H1 (cell line): ENCODE measurements at regions not wholly inside any gene's neighbourhood (a gene's known extent, or its start where the extent isn't known, plus 50 kb on each side); places are given as distances from the start of the nearest gene placed in this dataset.
A peak's percentile ranks its signal among the peaks of the same experiment; 100 is the strongest.

Experiments used
- CTCF ChIA-PET: fragments of 300-600 bp; sonication (Branson Sonifier 250); formaldehyde crosslinking; loops from one replicate; lab custom pipeline; 2021; ENCODE audit not compliant: partially characterized antibody; lab: Charles Lee
- POLR2A ChIA-PET: fragments of 300-600 bp; sonication (Branson Sonifier 250); formaldehyde crosslinking; loops from one replicate; lab custom pipeline; 2021; ENCODE audit warnings: inconsistent platforms; ENCODE audit not compliant: partially characterized antibody; lab: Charles Lee
- DNase-seq, 2 experiments: peaks; one replicate each; pipeline versions ENCODE4 v3.0.0 to v3.0.0-alpha.2; 2010 to 2022; ENCODE audit warnings: low spot score in 2 of 2, low read depth in 1 of 2, mixed read lengths in 1 of 2
- FAIRE-seq: peaks from 2 replicates; lab custom pipeline; 2011; peaks lifted over from hg19 to GRCh38; lab: Jason Lieb, UNC
- H2AFZ ChIP-seq: 2 replicates; pipeline ENCODE4 v1.8.1; 2012; ENCODE audit warnings: low read length, inconsistent platforms
- H2AK5ac ChIP-seq: 2 replicates; pipeline ENCODE4 v1.6.1; 2013; ENCODE audit warnings: low read depth, low read length
- H2BK120ac ChIP-seq: replicated peaks from 2 replicates; pipeline ENCODE3; 2013; ENCODE audit warnings: low read depth, low read length, inconsistent platforms
- H2BK12ac ChIP-seq: 2 replicates; pipeline ENCODE4 v1.6.1; 2013; ENCODE audit warnings: low read depth, low read length
- H2BK15ac ChIP-seq: 2 replicates; pipeline ENCODE4 v1.6.1; 2013; ENCODE audit warnings: low read length
- H2BK20ac ChIP-seq: 2 replicates; pipeline ENCODE4 v1.6.1; 2013; ENCODE audit warnings: low read length
- H2BK5ac ChIP-seq: 2 replicates; pipeline ENCODE4 v1.6.1; 2013; ENCODE audit warnings: low read depth, low read length
- H3K14ac ChIP-seq: 2 replicates; pipeline ENCODE4 v1.6.1; 2013; ENCODE audit warnings: inconsistent platforms; ENCODE audit not compliant: insufficient read length
- H3K18ac ChIP-seq: 2 replicates; pipeline ENCODE4 v1.6.1; 2013; ENCODE audit warnings: low read length; ENCODE audit errors: extremely low read depth
- H3K23ac ChIP-seq: 2 replicates; pipeline ENCODE4 v1.6.1; 2013; ENCODE audit warnings: inconsistent platforms; ENCODE audit not compliant: insufficient read length
- H3K23me2 ChIP-seq: 2 replicates; pipeline ENCODE4 v1.6.1; 2013; ENCODE audit warnings: low read depth, low read length
- H3K27ac ChIP-seq: 2 replicates; pipeline ENCODE4 v1.6.1; 2011; ENCODE audit warnings: low read depth, low read length, inconsistent platforms
- H3K27me3 ChIP-seq, 4 experiments: replicated peaks in 1 of 4; 1 replicate in 1 of 4; 2 replicates in 3 of 4; pipeline versions ENCODE4 v1.6.1 to v1.8.1; 2011 to 2013; ENCODE audit warnings: low read length in 3 of 4, mild to moderate bottlenecking in 3 of 4, inconsistent platforms in 2 of 4, mixed read lengths in 2 of 4, moderate library complexity in 1 of 4; ENCODE audit not compliant: control insufficient read depth in 3 of 4, insufficient read depth in 3 of 4; ENCODE audit errors: extremely low read depth in 1 of 4
- H3K36me3 ChIP-seq, 4 experiments: 2 replicates each; pipeline versions ENCODE4 v1.6.1 to v1.8.1; 2011 to 2013; ENCODE audit warnings: mild to moderate bottlenecking in 4 of 4, low read length in 3 of 4, moderate library complexity in 2 of 4, control low read depth in 1 of 4, inconsistent platforms in 1 of 4; ENCODE audit not compliant: insufficient read depth in 4 of 4, control insufficient read depth in 2 of 4
- H3K4ac ChIP-seq: replicated peaks from 2 replicates; pipeline ENCODE3; 2013; ENCODE audit warnings: low read length, low read depth, mixed read lengths, inconsistent platforms; ENCODE audit not compliant: insufficient read length
- H3K4me1 ChIP-seq, 4 experiments: replicated peaks in 1 of 4; 1 replicate in 1 of 4; 2 replicates in 3 of 4; pipeline versions ENCODE4 v1.6.1 to v1.8.1; 2011 to 2013; ENCODE audit warnings: low read length in 3 of 4, inconsistent platforms in 2 of 4, mixed read lengths in 1 of 4; ENCODE audit not compliant: insufficient read depth in 4 of 4, control insufficient read depth in 3 of 4
- H3K4me2 ChIP-seq, 2 experiments: 2 replicates each; pipeline versions ENCODE4 v1.6.1 to v1.8.1; 2011 to 2013; ENCODE audit warnings: low read depth in 2 of 2, low read length in 2 of 2, control low read depth in 1 of 2, inconsistent platforms in 1 of 2, mild to moderate bottlenecking in 1 of 2; ENCODE audit not compliant: insufficient read depth in 1 of 2
- H3K4me3 ChIP-seq, 4 experiments: fragments of 200-600, 300-600 bp in 1 of 4; sonication (generic), shearing (Covaris generic), sonication (Bioruptor Twin) in 1 of 4; 2 replicates each; pipeline versions ENCODE4 v1.5.1 to v1.8.1; 2011 to 2016; ENCODE audit warnings: low read length in 4 of 4, low read depth in 3 of 4, control low read depth in 2 of 4, inconsistent platforms in 2 of 4, mild to moderate bottlenecking in 2 of 4, mixed read lengths in 1 of 4, moderate library complexity in 1 of 4; ENCODE audit not compliant: insufficient read depth in 2 of 4; ENCODE audit errors: extremely low read depth in 1 of 4
- H3K56ac ChIP-seq: replicated peaks from 2 replicates; pipeline ENCODE3; 2013; ENCODE audit warnings: low read depth, mild to moderate bottlenecking, mixed read lengths, low read length, inconsistent platforms; ENCODE audit not compliant: insufficient read length
- H3K79me1 ChIP-seq: 2 replicates; pipeline ENCODE4 v1.6.1; 2013; ENCODE audit warnings: low read depth, low read length, control low read depth
- H3K79me2 ChIP-seq, 2 experiments: 2 replicates each; pipeline versions ENCODE4 v1.6.1 to v1.8.1; 2012 to 2013; ENCODE audit warnings: low read length in 2 of 2, mild to moderate bottlenecking in 2 of 2, inconsistent platforms in 1 of 2; ENCODE audit not compliant: insufficient read depth in 2 of 2, control insufficient read depth in 1 of 2
- H3K9ac ChIP-seq, 4 experiments: replicated peaks in 1 of 4; 1 replicate in 1 of 4; 2 replicates in 3 of 4; pipeline versions ENCODE4 v1.6.1 to v1.8.1; 2011 to 2013; ENCODE audit warnings: low read depth in 3 of 4, low read length in 3 of 4, control low read depth in 2 of 4, mild to moderate bottlenecking in 2 of 4, moderate library complexity in 2 of 4, inconsistent platforms in 1 of 4; ENCODE audit errors: extremely low read depth in 1 of 4
- H3K9me3 ChIP-seq, 2 experiments: 2 replicates each; pipeline versions ENCODE4 v1.6.1 to v1.8.1; 2012 to 2013; ENCODE audit warnings: mild to moderate bottlenecking in 2 of 2, moderate library complexity in 2 of 2, control low read depth in 1 of 2, inconsistent platforms in 1 of 2, low read depth in 1 of 2, low read length in 1 of 2, mixed read lengths in 1 of 2; ENCODE audit not compliant: insufficient read depth in 2 of 2
- H4K20me1 ChIP-seq, 2 experiments: replicated peaks in 1 of 2; 2 replicates each; pipeline versions ENCODE3 to v1.8.1; 2011 to 2013; ENCODE audit warnings: inconsistent platforms in 2 of 2, low read length in 2 of 2, mild to moderate bottlenecking in 1 of 2; ENCODE audit not compliant: insufficient read depth in 2 of 2, control insufficient read depth in 1 of 2
- H4K5ac ChIP-seq: 2 replicates; pipeline ENCODE4 v1.6.1; 2013; ENCODE audit warnings: low read length, low read depth, mixed read lengths, inconsistent platforms; ENCODE audit not compliant: insufficient read length
- H4K8ac ChIP-seq: 2 replicates; pipeline ENCODE4 v1.8.0; 2013; ENCODE audit warnings: mild to moderate bottlenecking, moderate library complexity, low read length, inconsistent platforms; ENCODE audit not compliant: insufficient read depth; ENCODE audit errors: extremely low read depth
- H4K91ac ChIP-seq: replicated peaks from 2 replicates; pipeline ENCODE3; 2013; ENCODE audit warnings: low read length, mixed read lengths, inconsistent platforms; ENCODE audit not compliant: insufficient read length
- CHD2 ChIP-seq: IDR thresholded peaks from 2 replicates; pipeline ENCODE4 v1.6.1; 2012; ENCODE audit warnings: low read length, improper control_type of control experiment
- KDM4A ChIP-seq: IDR thresholded peaks from one replicate; pipeline ENCODE4 v1.7.1; 2012; ENCODE audit warnings: low read depth, mild to moderate bottlenecking, moderate library complexity, low read length, inconsistent platforms; ENCODE audit not compliant: severe bottlenecking
- MAFK ChIP-seq: IDR thresholded peaks from 2 replicates; pipeline ENCODE4 v1.6.1; 2012; ENCODE audit warnings: low read depth, mild to moderate bottlenecking, improper control_type of control experiment, low read length
- POLR2AphosphoS5 ChIP-seq: IDR thresholded peaks from 2 replicates; pipeline ENCODE4 v1.6.1; 2011; ENCODE audit warnings: low read depth, low read length
- RAD21 ChIP-seq, 2 experiments: IDR thresholded peaks in 1 of 2; conservative IDR thresholded peaks in 1 of 2; 2 replicates each; pipeline ENCODE4 v1.6.1; 2011; ENCODE audit warnings: low read depth in 2 of 2, low read length in 2 of 2, improper control_type of control experiment in 1 of 2, inconsistent platforms in 1 of 2, mild to moderate bottlenecking in 1 of 2, moderate library complexity in 1 of 2
- SP4 ChIP-seq: IDR thresholded peaks from 2 replicates; pipeline ENCODE4 v1.6.1; 2012; ENCODE audit warnings: low read length, inconsistent platforms
- TCF12 ChIP-seq: IDR thresholded peaks from 2 replicates; pipeline ENCODE4 v1.6.1; 2011; ENCODE audit warnings: low read depth, mild to moderate bottlenecking, low read length
- WGBS, 2 experiments: shearing (Covaris generic) in 1 of 2; methylation state at CpG; one replicate each; pipeline versions ENCODE4 v1.1.6 to v1.1.7; 2013 to 2015; ENCODE audit warnings: low lambda C conversion rate in 2 of 2, mixed read lengths in 2 of 2, inconsistent platforms in 1 of 2, low coverage in 1 of 2, missing lambda C conversion rate in 1 of 2; ENCODE audit not compliant: insufficient replicate concordance in 2 of 2, insufficient coverage in 1 of 2, insufficient read length in 1 of 2; ENCODE audit errors: extremely low coverage in 1 of 2, missing lambda C conversion rate in 1 of 2; 5-methylcytosine and 5-hydroxymethylcytosine counted together
- TF ChIP-seq, protein P1 (sequence below): IDR thresholded peaks from 2 replicates; pipeline ENCODE4 v1.6.1; 2012; ENCODE audit warnings: low read length, inconsistent platforms
- TF ChIP-seq, protein P2 (sequence below): IDR thresholded peaks from 2 replicates; pipeline ENCODE4 v1.6.1; 2011; ENCODE audit warnings: low read depth, mild to moderate bottlenecking, low read length; ENCODE audit not compliant: insufficient read depth
- TF ChIP-seq, protein P3 (sequence below): IDR thresholded peaks from 2 replicates; pipeline ENCODE4 v1.6.1; 2012; ENCODE audit warnings: inconsistent platforms

DNA sequence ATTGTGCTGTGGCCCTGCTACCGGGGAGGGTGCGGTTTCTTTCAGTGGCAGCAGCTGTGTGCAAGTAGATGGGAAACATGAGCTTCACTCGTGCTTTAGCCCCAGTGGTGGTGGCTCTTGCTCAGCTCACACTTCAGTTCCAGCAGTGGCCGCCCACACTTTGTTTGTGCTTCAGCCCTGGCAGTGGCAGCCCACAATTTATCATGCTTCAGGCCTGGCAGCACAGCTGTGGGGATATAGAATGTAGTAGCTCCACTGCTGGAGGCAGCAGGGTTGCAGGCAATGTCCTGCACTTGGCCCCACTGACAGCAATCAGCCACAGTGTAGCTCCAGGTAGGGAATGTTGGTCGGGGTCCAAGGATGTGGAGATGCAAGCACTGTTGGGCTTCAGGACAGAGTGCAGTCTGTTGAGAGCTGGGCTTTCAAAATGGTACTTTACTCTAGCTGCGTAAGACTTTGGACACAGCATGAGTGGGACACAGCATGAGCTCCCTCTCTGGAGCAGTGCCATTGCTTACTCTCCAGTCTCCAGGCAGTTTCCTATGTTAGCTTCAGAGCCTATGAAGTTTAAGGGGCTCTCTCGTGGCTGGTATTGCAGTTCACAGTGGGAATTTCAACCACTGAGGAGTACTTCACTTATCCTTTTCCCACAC lies 413.1 kb downstream of the PDGFC start:
- Histone ChIP-seq H3K79me2 (no peaks in the 10 kb centered on the region), H3K23me2 (no peaks in the 10 kb centered on the region), H2BK20ac (no peak overlapping the region), H3K4me3 (no peak overlapping the region), H3K4me2 (no peak overlapping the region), H3K4me1 (no peaks in the 10 kb centered on the region), H2AK5ac (no peak overlapping the region), H3K79me1 (no peaks in the 10 kb centered on the region), H3K9me3 (no peaks in the 10 kb centered on the region), H4K91ac (no peak overlapping the region), H2AFZ (peak overlapping the region; percentile 75; the same call in 1 of the 2 replicates), H4K8ac (no peak overlapping the region), H2BK5ac (no peak overlapping the region; the same call in 1 of the 2 replicates), H3K27me3 (no peaks in the 10 kb centered on the region), H3K23ac (no peak overlapping the region), H3K9ac (no peak overlapping the region), H3K14ac (no peak overlapping the region), H2BK120ac (no peak overlapping the region), H2BK12ac (no peak overlapping the region), H3K36me3 (no peaks in the 10 kb centered on the region), H4K5ac (no peak overlapping the region), H3K56ac (no peak overlapping the region), H4K20me1 (no peaks in the 10 kb centered on the region), H3K4ac (no peak overlapping the region), H2BK15ac (no peak overlapping the region), H3K27ac (no peak overlapping the region), H3K18ac (no peak overlapping the region)
- no peak for FAIRE-seq
- ChIA-PET CTCF (interaction anchor here (1.0 to 1.7 kb wide), 2 partner anchors 14 to 17 kb away, joined by 4 read pairs; no protein-coding TSS in a partner anchor), POLR2A (no interaction called here)
- DNase-seq = no peak
- WGBS, 2 experiments = 84% methylated on average over 7 of the region's 7 CpGs; no CpG with 5 or more reads in 1 of the 2 experiments
- TF ChIP-seq, protein P1, sequence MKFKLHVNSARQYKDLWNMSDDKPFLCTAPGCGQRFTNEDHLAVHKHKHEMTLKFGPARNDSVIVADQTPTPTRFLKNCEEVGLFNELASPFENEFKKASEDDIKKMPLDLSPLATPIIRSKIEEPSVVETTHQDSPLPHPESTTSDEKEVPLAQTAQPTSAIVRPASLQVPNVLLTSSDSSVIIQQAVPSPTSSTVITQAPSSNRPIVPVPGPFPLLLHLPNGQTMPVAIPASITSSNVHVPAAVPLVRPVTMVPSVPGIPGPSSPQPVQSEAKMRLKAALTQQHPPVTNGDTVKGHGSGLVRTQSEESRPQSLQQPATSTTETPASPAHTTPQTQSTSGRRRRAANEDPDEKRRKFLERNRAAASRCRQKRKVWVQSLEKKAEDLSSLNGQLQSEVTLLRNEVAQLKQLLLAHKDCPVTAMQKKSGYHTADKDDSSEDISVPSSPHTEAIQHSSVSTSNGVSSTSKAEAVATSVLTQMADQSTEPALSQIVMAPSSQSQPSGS = no peak
- TF ChIP-seq CHD2 (no peak), RAD21 (IDR thresholded peaks at IDR 0.05 in 1 of 2, conservative IDR thresholded peaks at IDR 0.05 in 1 of 2; ENCODE audit: low read depth in 2 of 2, low read length in 2 of 2) (no peak), KDM4A (no peak), MAFK (no peak), POLR2AphosphoS5 (no peak), TCF12 (no peak), SP4 (no peak)
- TF ChIP-seq, protein P2, sequence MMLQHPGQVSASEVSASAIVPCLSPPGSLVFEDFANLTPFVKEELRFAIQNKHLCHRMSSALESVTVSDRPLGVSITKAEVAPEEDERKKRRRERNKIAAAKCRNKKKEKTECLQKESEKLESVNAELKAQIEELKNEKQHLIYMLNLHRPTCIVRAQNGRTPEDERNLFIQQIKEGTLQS = no peak
- TF ChIP-seq, protein P3, sequence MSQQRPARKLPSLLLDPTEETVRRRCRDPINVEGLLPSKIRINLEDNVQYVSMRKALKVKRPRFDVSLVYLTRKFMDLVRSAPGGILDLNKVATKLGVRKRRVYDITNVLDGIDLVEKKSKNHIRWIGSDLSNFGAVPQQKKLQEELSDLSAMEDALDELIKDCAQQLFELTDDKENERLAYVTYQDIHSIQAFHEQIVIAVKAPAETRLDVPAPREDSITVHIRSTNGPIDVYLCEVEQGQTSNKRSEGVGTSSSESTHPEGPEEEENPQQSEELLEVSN = no peak
